ENCODE measurements at regions not wholly inside any gene's neighbourhood (a gene's known extent, or its start where the extent isn't known, plus 50 kb on each side); places are given as distances from the start of the nearest gene placed in this dataset.

DNA sequence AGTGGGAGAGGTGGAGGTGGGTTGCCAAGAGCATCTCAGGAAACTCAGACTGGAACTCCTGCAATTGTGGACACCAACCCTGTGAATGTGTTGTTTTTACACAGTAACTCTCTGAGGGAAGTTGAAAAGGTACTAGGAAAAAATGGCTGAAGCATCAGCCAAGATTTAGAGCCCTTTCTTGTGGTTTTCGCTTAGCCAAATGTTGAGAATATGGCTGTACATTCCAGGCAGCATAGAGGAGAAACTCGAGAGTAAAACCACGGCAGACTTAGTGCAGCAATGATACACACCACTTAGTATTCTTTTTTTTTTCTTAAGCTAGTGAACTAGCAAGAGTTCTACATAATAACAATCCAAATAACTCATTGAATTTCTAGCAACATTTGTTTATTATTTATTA, 309.7 kb upstream of the MTNR1B start:
- Histone ChIP-seq H3K27ac (ENCODE audit: control insufficient read depth, insufficient read depth, low read length) (no peak overlapping the region), H3K4me1 (ENCODE audit: control insufficient read depth, extremely low read depth, insufficient read depth, low read length) (no peaks in the 10 kb centered on the region), H3K79me2 (ENCODE audit: control insufficient read depth, insufficient read depth, low read length) (no peaks in the 10 kb centered on the region), H3K36me3 (ENCODE audit: control insufficient read depth in 2 of 2, extremely low read depth in 1 of 2, insufficient read depth in 2 of 2, low read length in 2 of 2) (no peaks in the 10 kb centered on the region), H3K4me3 (ENCODE audit: control insufficient read depth in 2 of 3, extremely low read depth in 1 of 3, insufficient read depth in 2 of 3, low read depth in 1 of 3, low read length in 3 of 3) (no peak overlapping the region), H3K9me1 (ENCODE audit: control insufficient read depth, extremely low read depth, insufficient read depth, low read length) (no peaks in the 10 kb centered on the region), H3K4me2 (ENCODE audit: control insufficient read depth, extremely low read depth, insufficient read depth, low read depth, low read length) (no peak overlapping the region), H3K9me3 (ENCODE audit: control insufficient read depth, low read depth, low read length) (no peaks in the 10 kb centered on the region), H3K9ac (ENCODE audit: control insufficient read depth, extremely low read depth, insufficient read depth, low read length) (no peak overlapping the region), H3K27me3 (ENCODE audit: control insufficient read depth, extremely low read depth, insufficient read depth, low read length) (no peaks in the 10 kb centered on the region), H2AFZ (ENCODE audit: control insufficient read depth, low read length) (no peak overlapping the region), H4K20me1 (ENCODE audit: control insufficient read depth, extremely low read depth, insufficient read depth, low read length) (no peaks in the 10 kb centered on the region)
- dilution Hi-C loops (cut with MboI; ENCODE audit: extremely low pct_ligation_motif_present, low sequenced_read_pairs), result no loop called here
- FAIRE-seq (no peak), DNase-seq (ENCODE audit: low read depth, low spot score) (no peak)
- TF ChIP-seq EZH2 (IDR thresholded peaks at IDR 0.05; ENCODE audit: low read length), result no peak
- TF ChIP-seq, protein P1, sequence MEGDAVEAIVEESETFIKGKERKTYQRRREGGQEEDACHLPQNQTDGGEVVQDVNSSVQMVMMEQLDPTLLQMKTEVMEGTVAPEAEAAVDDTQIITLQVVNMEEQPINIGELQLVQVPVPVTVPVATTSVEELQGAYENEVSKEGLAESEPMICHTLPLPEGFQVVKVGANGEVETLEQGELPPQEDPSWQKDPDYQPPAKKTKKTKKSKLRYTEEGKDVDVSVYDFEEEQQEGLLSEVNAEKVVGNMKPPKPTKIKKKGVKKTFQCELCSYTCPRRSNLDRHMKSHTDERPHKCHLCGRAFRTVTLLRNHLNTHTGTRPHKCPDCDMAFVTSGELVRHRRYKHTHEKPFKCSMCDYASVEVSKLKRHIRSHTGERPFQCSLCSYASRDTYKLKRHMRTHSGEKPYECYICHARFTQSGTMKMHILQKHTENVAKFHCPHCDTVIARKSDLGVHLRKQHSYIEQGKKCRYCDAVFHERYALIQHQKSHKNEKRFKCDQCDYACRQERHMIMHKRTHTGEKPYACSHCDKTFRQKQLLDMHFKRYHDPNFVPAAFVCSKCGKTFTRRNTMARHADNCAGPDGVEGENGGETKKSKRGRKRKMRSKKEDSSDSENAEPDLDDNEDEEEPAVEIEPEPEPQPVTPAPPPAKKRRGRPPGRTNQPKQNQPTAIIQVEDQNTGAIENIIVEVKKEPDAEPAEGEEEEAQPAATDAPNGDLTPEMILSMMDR (optimal IDR thresholded peaks at IDR 0.05 in 1 of 3, IDR thresholded peaks at IDR 0.05 in 1 of 3, conservative IDR thresholded peaks at IDR 0.05 in 1 of 3; ENCODE audit: extremely low read depth in 1 of 3, insufficient read depth in 2 of 3, low read length in 3 of 3), result no peak

DNA sequence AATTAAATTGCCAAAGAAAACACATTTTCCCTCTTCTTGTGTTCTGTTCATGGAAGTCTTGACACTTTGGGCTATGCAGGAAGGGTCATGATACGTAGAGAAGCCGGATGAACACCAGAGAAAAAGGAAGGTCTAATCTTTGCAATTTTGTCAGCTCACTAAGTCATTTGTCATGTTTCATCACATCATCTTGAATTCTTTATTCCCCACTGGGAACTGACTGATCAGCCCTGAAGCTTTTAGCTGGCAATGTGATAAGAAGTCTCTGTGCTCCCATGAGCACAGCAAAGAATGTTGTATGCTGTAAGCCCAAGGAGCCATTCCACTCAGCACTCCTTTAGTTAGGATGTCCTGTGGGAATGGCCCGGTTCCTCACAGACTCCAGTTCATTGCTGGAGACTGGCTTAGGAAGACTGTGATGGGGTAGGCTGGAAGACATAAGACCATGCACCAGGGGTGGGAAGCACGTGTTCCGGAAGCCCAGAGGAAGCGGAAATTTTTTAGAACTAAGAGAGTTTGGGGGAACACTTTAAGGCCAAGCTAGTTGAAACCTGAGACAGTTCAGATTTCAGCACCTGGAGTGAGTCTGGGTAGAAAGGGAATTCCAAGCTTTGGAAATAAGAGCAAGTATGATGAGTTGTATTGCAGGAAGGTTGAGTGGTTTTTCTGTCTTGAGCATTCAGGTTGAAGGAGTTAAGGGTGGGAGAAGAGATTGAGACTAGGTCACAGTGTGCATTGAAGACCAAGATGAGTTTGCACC, 306.7 kb upstream of the MTNR1B start:
- Histone ChIP-seq H2AFZ (ENCODE audit: control insufficient read depth, low read length) (no peak overlapping the region), H3K9ac (ENCODE audit: control insufficient read depth, extremely low read depth, insufficient read depth, low read length) (no peak overlapping the region), H3K4me2 (ENCODE audit: control insufficient read depth, extremely low read depth, insufficient read depth, low read depth, low read length) (no peak overlapping the region), H4K20me1 (ENCODE audit: control insufficient read depth, extremely low read depth, insufficient read depth, low read length) (no peaks in the 10 kb centered on the region), H3K79me2 (ENCODE audit: control insufficient read depth, insufficient read depth, low read length) (no peaks in the 10 kb centered on the region), H3K27me3 (ENCODE audit: control insufficient read depth, extremely low read depth, insufficient read depth, low read length) (no peaks in the 10 kb centered on the region), H3K9me3 (ENCODE audit: control insufficient read depth, low read depth, low read length) (no peaks in the 10 kb centered on the region), H3K27ac (ENCODE audit: control insufficient read depth, insufficient read depth, low read length) (no peak overlapping the region), H3K4me3 (ENCODE audit: control insufficient read depth in 2 of 3, extremely low read depth in 1 of 3, insufficient read depth in 2 of 3, low read depth in 1 of 3, low read length in 3 of 3) (no peak overlapping the region), H3K9me1 (ENCODE audit: control insufficient read depth, extremely low read depth, insufficient read depth, low read length) (no peaks in the 10 kb centered on the region), H3K4me1 (ENCODE audit: control insufficient read depth, extremely low read depth, insufficient read depth, low read length) (no peaks in the 10 kb centered on the region), H3K36me3 (ENCODE audit: control insufficient read depth in 2 of 2, extremely low read depth in 1 of 2, insufficient read depth in 2 of 2, low read length in 2 of 2) (no peaks in the 10 kb centered on the region)
- no peak for FAIRE-seq
- TF ChIP-seq, protein P1 (optimal IDR thresholded peaks at IDR 0.05 in 1 of 3, IDR thresholded peaks at IDR 0.05 in 1 of 3, conservative IDR thresholded peaks at IDR 0.05 in 1 of 3; ENCODE audit: extremely low read depth in 1 of 3, insufficient read depth in 2 of 3, low read length in 3 of 3), result no peak
- no peak for TF ChIP-seq EZH2 (IDR thresholded peaks at IDR 0.05; ENCODE audit: low read length)
- DNase-seq (ENCODE audit: low read depth, low spot score), result no peak
- dilution Hi-C loops (cut with MboI; ENCODE audit: extremely low pct_ligation_motif_present, low sequenced_read_pairs), result no loop called here

All from keratinocyte (primary cell).